ENCODE measurements at regions not wholly inside any gene's neighbourhood (a gene's known extent, or its start where the extent isn't known, plus 50 kb on each side); places are given as distances from the start of the nearest gene placed in this dataset.

- Histone ChIP-seq H3K27ac (ENCODE audit: low read depth, low read length) (no peak overlapping the region), H3K4me2 (ENCODE audit: low read length) (no peak overlapping the region), H2AFZ (ENCODE audit: low read depth, low read length, poor library complexity, severe bottlenecking) (no peak overlapping the region), H4K20me1 (ENCODE audit: insufficient read depth) (no peaks in the 10 kb centered on the region), H3K4me1 (ENCODE audit: control insufficient read depth in 1 of 2, insufficient read depth in 2 of 2, low read length in 2 of 2) (no peaks in the 10 kb centered on the region), H3K4me3 (replicated peaks in 1 of 2; ENCODE audit: low read depth in 1 of 2, low read length in 2 of 2) (no peak overlapping the region), H3K36me3 (ENCODE audit: control insufficient read depth in 1 of 2, insufficient read depth in 2 of 2, low read length in 2 of 2) (no peaks in the 10 kb centered on the region), H3K79me2 (ENCODE audit: insufficient read depth, low read length) (no peaks in the 10 kb centered on the region), H3K9me2 (ENCODE audit: insufficient read depth) (no peaks in the 10 kb centered on the region), H3K27me3 (ENCODE audit: insufficient read depth, low read length) (no peaks in the 10 kb centered on the region), H3K9me3 (ENCODE audit: control insufficient read depth in 1 of 2, insufficient read depth in 1 of 2, low read depth in 1 of 2, low read length in 2 of 2) (no peaks in the 10 kb centered on the region), H3K9ac (ENCODE audit: low read length) (no peak overlapping the region)
- RAD21 ChIA-PET (ENCODE audit: low non-redundant PET in 1 of 2, low total read pairs in 2 of 2, uncharacterized antibody in 2 of 2, unreplicated experiment in 2 of 2), result interaction anchor here in 1 of 2 experiments (0.6 kb wide), 1 partner anchor 344 kb away, joined by 3 read pairs; no protein-coding TSS in a partner anchor
- no peak for DNase-seq (ENCODE audit: low read depth, low spot score)
- no peak for ATAC-seq
- CTCF ChIA-PET, result interaction anchor here (2.4 kb wide), 1 partner anchor 17 kb away, joined by 6 read pairs; no protein-coding TSS in a partner anchor
- BruUV-seq (replicated peaks), result no TSS peak
- POLR2A ChIA-PET, result no interaction called here
- no peak for TF ChIP-seq ZBTB33 (IDR thresholded peaks at IDR 0.05; ENCODE audit: extremely low read depth, insufficient replicate concordance, low read length)
- TF ChIP-seq CEBPB (IDR thresholded peaks at IDR 0.05; ENCODE audit: low read depth), result no peak
- no peak for TF ChIP-seq EZH2 (IDR thresholded peaks at IDR 0.05)
- intact Hi-C loops (cut with micrococcal nuclease), result no loop called here
These were observed 309.9 kb downstream of the BMP7 start for GRCh38 chr20:56956534-56956933.

- ATAC-seq (0 out of 2 replicates have a peak, but pooled peaks have one; percentile 36), DNase-seq (ENCODE audit: low read depth, low spot score) (no peak)
- H3K9ac ChIP-seq (ENCODE audit: low read length), result no peak overlapping the region
- intact Hi-C loops (cut with micrococcal nuclease), result no loop called here
- H3K27ac ChIP-seq (ENCODE audit: low read depth, low read length), result no peak overlapping the region
- BruUV-seq (replicated peaks), result no TSS peak
- H3K4me1 ChIP-seq (ENCODE audit: control insufficient read depth in 1 of 2, insufficient read depth in 2 of 2, low read length in 2 of 2), result no peaks in the 10 kb centered on the region
- H2AFZ ChIP-seq (ENCODE audit: low read depth, low read length, poor library complexity, severe bottlenecking), result no peak overlapping the region
- CTCF ChIA-PET, result no interaction called here
- no peaks in the 10 kb centered on the region for H3K9me2 ChIP-seq (ENCODE audit: insufficient read depth)
- H3K36me3 ChIP-seq (ENCODE audit: control insufficient read depth in 1 of 2, insufficient read depth in 2 of 2, low read length in 2 of 2), result no peaks in the 10 kb centered on the region
- H3K4me2 ChIP-seq (ENCODE audit: low read length), result no peak overlapping the region
- H3K9me3 ChIP-seq (ENCODE audit: control insufficient read depth in 1 of 2, insufficient read depth in 1 of 2, low read depth in 1 of 2, low read length in 2 of 2), result no peaks in the 10 kb centered on the region
- no peak overlapping the region for H3K4me3 ChIP-seq (replicated peaks in 1 of 2; ENCODE audit: low read depth in 1 of 2, low read length in 2 of 2)
- RAD21 ChIA-PET (ENCODE audit: low non-redundant PET in 1 of 2, low total read pairs in 2 of 2, uncharacterized antibody in 2 of 2, unreplicated experiment in 2 of 2), result no interaction called here
- H3K27me3 ChIP-seq (ENCODE audit: insufficient read depth, low read length), result no peaks in the 10 kb centered on the region
- TF ChIP-seq EGR1 (IDR thresholded peaks at IDR 0.05; ENCODE audit: low read depth), result no peak
- no peak for TF ChIP-seq POLR2AphosphoS5 (IDR thresholded peaks at IDR 0.05; ENCODE audit: low read depth, low read length)
- TF ChIP-seq ZNF274 (IDR thresholded peaks at IDR 0.05; ENCODE audit: low read depth, low read length), result no peak
- 0 out of 6 replicates have a peak, but pooled peaks of 1 of the 3 experiments have one; percentile 13 for TF ChIP-seq CTCF (IDR thresholded peaks at IDR 0.05 in 2 of 3, conservative IDR thresholded peaks at IDR 0.05 in 1 of 3; ENCODE audit: borderline replicate concordance in 1 of 3, insufficient read depth in 1 of 3, low read depth in 2 of 3, low read length in 2 of 3)
- no peak for TF ChIP-seq ATF3 (IDR thresholded peaks at IDR 0.05)
- TF ChIP-seq POLR2A (IDR thresholded peaks at IDR 0.05; ENCODE audit: borderline replicate concordance, extremely low read depth, insufficient read depth, insufficient read length), result no peak
- no peak for TF ChIP-seq FOSL1 (IDR thresholded peaks at IDR 0.05; ENCODE audit: low read depth)
- TF ChIP-seq RAD21 (IDR thresholded peaks at IDR 0.05; ENCODE audit: low read depth), result no peak
- no peaks in the 10 kb centered on the region for H4K20me1 ChIP-seq (ENCODE audit: insufficient read depth)
- no peaks in the 10 kb centered on the region for H3K79me2 ChIP-seq (ENCODE audit: insufficient read depth, low read length)
- POLR2A ChIA-PET, result no interaction called here
These were observed 308.5 kb downstream of the BMP7 start for GRCh38 chr20:56957737-56958553.
